ENCODE measurements at regions not wholly inside any gene's neighbourhood (a gene's known extent, or its start where the extent isn't known, plus 50 kb on each side); places are given as distances from the start of the nearest gene placed in this dataset.

DNA sequence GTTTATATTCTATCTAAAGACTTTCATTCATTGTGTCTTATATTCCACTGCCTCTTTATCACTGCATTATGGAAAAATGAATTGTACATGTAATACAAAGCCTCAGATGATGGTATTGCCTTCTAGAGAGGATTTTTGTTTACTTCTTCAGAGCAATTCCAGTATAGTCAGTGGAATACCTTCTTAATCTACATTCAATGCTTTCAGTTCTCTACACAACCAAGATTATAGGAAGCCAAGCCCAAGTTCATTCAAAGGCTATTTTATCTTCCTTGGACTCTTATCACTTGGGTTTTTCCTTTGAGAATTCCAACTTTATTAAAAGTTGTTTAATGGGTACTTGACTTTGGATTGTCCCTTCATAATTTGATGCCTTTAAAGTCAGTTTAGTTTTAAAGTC is 1971.0 kb upstream of the FLRT2 start:
- no peaks in the 10 kb centered on the region for H3K27me3 ChIP-seq
- H3K27ac ChIP-seq: no peak overlapping the region
- DNase-seq: no peak
- no peak for TF ChIP-seq POLR2A (IDR thresholded peaks at IDR 0.05)
- TF ChIP-seq, protein P1, sequence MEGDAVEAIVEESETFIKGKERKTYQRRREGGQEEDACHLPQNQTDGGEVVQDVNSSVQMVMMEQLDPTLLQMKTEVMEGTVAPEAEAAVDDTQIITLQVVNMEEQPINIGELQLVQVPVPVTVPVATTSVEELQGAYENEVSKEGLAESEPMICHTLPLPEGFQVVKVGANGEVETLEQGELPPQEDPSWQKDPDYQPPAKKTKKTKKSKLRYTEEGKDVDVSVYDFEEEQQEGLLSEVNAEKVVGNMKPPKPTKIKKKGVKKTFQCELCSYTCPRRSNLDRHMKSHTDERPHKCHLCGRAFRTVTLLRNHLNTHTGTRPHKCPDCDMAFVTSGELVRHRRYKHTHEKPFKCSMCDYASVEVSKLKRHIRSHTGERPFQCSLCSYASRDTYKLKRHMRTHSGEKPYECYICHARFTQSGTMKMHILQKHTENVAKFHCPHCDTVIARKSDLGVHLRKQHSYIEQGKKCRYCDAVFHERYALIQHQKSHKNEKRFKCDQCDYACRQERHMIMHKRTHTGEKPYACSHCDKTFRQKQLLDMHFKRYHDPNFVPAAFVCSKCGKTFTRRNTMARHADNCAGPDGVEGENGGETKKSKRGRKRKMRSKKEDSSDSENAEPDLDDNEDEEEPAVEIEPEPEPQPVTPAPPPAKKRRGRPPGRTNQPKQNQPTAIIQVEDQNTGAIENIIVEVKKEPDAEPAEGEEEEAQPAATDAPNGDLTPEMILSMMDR (IDR thresholded peaks at IDR 0.05): no peak
- H3K4me1 ChIP-seq: no peaks in the 10 kb centered on the region
- peaks cover 0 to 16% (median 0%) of the 10 kb centered on the region in 12 donors for H3K9me3 ChIP-seq
- intact Hi-C loops (cut with DNase I): no loop called here
- no peak for ATAC-seq
- no peaks in the 10 kb centered on the region for H3K36me3 ChIP-seq
- no peak overlapping the region for H3K4me3 ChIP-seq

DNA sequence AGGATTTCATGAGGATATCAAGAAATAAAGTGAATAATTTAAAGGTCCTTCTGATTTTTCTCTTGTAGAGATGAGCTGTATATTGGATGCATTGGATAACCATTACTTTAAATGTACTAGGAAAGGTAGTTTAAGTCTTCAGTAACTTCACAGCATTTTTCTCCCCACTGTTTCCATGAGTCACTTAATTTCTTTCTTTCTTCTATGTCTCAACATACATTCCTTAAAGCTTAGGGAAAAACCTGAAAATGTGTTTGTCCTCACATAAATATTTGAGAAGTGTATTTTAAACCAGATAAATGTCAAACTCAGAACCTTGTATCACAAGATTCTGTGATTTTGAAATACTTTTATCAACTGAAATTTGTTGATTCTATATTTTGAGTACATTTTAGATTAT is 1970.2 kb upstream of the FLRT2 start:
- H3K27ac ChIP-seq: no peak overlapping the region
- no peak overlapping the region for H3K4me3 ChIP-seq
- no peak for ATAC-seq
- H3K27me3 ChIP-seq: no peaks in the 10 kb centered on the region
- peaks cover 0 to 15% (median 0%) of the 10 kb centered on the region in 12 donors for H3K9me3 ChIP-seq
- H3K4me1 ChIP-seq: no peaks in the 10 kb centered on the region
- TF ChIP-seq POLR2A (IDR thresholded peaks at IDR 0.05): no peak
- TF ChIP-seq, protein P1 (IDR thresholded peaks at IDR 0.05): no peak
- intact Hi-C loops (cut with DNase I): loop anchor here in 1 of 10 donors (2.0 kb wide), 1 partner anchor 37 kb away; no protein-coding TSS in a partner anchor
- no peaks in the 10 kb centered on the region for H3K36me3 ChIP-seq
- DNase-seq: no peak

DNA sequence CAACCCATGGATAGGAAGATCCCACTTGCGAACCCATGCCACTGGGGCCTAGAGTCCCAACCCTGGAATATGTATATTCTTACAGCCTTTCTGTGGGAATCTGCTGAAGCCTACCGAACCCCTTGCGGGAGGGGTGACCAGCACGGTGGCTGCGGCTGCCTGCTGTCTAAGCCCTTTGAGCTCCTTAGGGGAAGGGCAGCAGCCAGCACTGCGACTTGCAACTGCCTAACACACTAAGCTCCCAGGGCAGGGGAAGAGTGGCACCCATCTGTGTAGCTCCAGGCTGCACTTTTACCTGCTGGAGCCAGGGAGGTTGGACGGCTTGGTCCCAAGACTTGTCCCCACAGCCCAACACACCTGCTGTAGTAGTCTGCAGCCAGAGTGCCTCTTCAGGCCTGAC is 1968.7 kb upstream of the FLRT2 start:
- Histone ChIP-seq H3K4me1 (no peaks in the 10 kb centered on the region), H3K27me3 (no peaks in the 10 kb centered on the region), H3K9me3 (peaks cover 0 to 8% (median 0%) of the 10 kb centered on the region in 12 donors), H3K36me3 (no peaks in the 10 kb centered on the region), H3K4me3 (no peak overlapping the region), H3K27ac (no peak overlapping the region)
- intact Hi-C loops (cut with DNase I): loop anchor here in 1 of 10 donors (2.0 kb wide), 1 partner anchor 36 kb away; no protein-coding TSS in a partner anchor
- TF ChIP-seq, protein P1 (IDR thresholded peaks at IDR 0.05): no peak
- TF ChIP-seq POLR2A (IDR thresholded peaks at IDR 0.05): no peak
- WGBS, 4 donors: 77 to 93% (median 88%) methylated on average over 7 of the region's 7 CpGs
- DNase-seq (no peak), ATAC-seq (no peak)

DNA sequence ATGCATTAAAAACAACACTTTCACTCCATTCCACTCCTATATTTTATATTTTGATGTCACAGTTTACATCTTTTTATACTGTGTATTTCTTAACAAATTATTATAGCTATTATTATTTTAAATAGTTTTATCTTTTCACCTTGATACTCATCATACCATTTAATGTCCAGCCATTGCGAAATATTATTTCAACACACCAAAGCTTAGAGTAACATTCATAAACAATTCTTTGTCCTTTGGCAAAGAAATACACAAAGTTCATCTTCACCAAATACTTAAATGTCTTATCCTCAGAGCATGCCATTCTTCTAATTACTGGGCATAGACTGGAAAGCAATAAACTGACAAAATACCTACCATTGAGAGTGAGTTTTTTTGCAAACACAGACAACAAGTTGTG is 1963.4 kb upstream of the FLRT2 start:
- intact Hi-C loops (cut with DNase I): no loop called here

More for the DNA sequence above, 1963.4 kb upstream of the FLRT2 start:
- Histone ChIP-seq H3K27ac (no peak overlapping the region), H3K27me3 (no peaks in the 10 kb centered on the region), H3K9me3 (no peaks in the 10 kb centered on the region), H3K4me3 (no peak overlapping the region), H3K36me3 (no peaks in the 10 kb centered on the region), H3K4me1 (no peaks in the 10 kb centered on the region)
- DNase-seq: no peak
- TF ChIP-seq POLR2A (IDR thresholded peaks at IDR 0.05): no peak
- TF ChIP-seq, protein P1 (IDR thresholded peaks at IDR 0.05): no peak
- no peak for ATAC-seq
- WGBS, 4 donors: 86 to 97% (median 91%) methylated on average over 1 of the region's 1 CpG
